ENCODE measurements at regions not wholly inside any gene's neighbourhood (a gene's known extent, or its start where the extent isn't known, plus 50 kb on each side); places are given as distances from the start of the nearest gene placed in this dataset.
"Not testable (repeated sequence)": the region's sequence is repeated elsewhere in the genome, so short reads cannot be mapped to it uniquely, and the experiment has no call there.

GRCh38 chr6:147651-148050, 144.6 kb upstream of the DUSP22 start:
- H3K27ac ChIP-seq; H3K4me1 ChIP-seq (replicated peaks in 1 of 2); ATAC-seq (replicated peaks in 6 of 8); in situ Hi-C loops (cut with MboI; ENCODE audit: low pct_unique_long_range_greater_than_20kb in 2 of 9, low sequenced_read_pairs in 9 of 9, unreplicated experiment in 9 of 9); H3K4me3 ChIP-seq: not testable (repeated sequence)
- WGBS, 10 experiments, result no CpG with 5 or more reads among the region's 5 CpGs

- in situ Hi-C loops (cut with MboI; ENCODE audit: low pct_unique_long_range_greater_than_20kb in 2 of 9, low sequenced_read_pairs in 9 of 9, unreplicated experiment in 9 of 9); H3K4me1 ChIP-seq (replicated peaks in 1 of 2); H3K4me3 ChIP-seq; H3K27ac ChIP-seq: not testable (repeated sequence)
- WGBS, 10 experiments, result 93% methylated on average over 3 of the region's 61 CpGs; no CpG with 5 or more reads in 9 of the 10 experiments
- peak in 5 of 8 experiments; percentile 19 to 77 (median 50) for ATAC-seq (replicated peaks in 6 of 8)
These were observed 144.0 kb upstream of the DUSP22 start for GRCh38 chr6:148051-148984.

- ATAC-seq (replicated peaks in 6 of 8); H3K4me1 ChIP-seq (replicated peaks in 1 of 2); H3K27ac ChIP-seq; in situ Hi-C loops (cut with MboI; ENCODE audit: low pct_unique_long_range_greater_than_20kb in 2 of 9, low sequenced_read_pairs in 9 of 9, unreplicated experiment in 9 of 9); H3K4me3 ChIP-seq: not testable (repeated sequence)
- 0 to 94% (median 63%) methylated on average over 1 of the region's 1 CpG for WGBS, 10 experiments
These were observed 142.1 kb upstream of the DUSP22 start for GRCh38 chr6:150147-150546.

- H3K27ac ChIP-seq; H3K4me1 ChIP-seq (replicated peaks in 1 of 2); in situ Hi-C loops (cut with MboI; ENCODE audit: low pct_unique_long_range_greater_than_20kb in 2 of 9, low sequenced_read_pairs in 9 of 9, unreplicated experiment in 9 of 9); ATAC-seq (replicated peaks in 6 of 8); H3K4me3 ChIP-seq: not testable (repeated sequence)
- WGBS, 10 experiments, result 41 to 94% (median 81%) methylated on average over 2 to 3 of the region's 3 CpGs; no CpG with 5 or more reads in 3 of the 10 experiments
These were observed 139.9 kb upstream of the DUSP22 start for GRCh38 chr6:152436-152835.

GRCh38 chr6:153026-153425, 139.3 kb upstream of the DUSP22 start:
- in situ Hi-C loops (cut with MboI; ENCODE audit: low pct_unique_long_range_greater_than_20kb in 2 of 9, low sequenced_read_pairs in 9 of 9, unreplicated experiment in 9 of 9); H3K4me1 ChIP-seq (replicated peaks in 1 of 2); H3K4me3 ChIP-seq; H3K27ac ChIP-seq; ATAC-seq (replicated peaks in 6 of 8): not testable (repeated sequence)
- WGBS, 10 experiments, result 0 to 75% (median 11%) methylated on average over 1 to 2 of the region's 2 CpGs

- not testable (repeated sequence) for H3K4me3 ChIP-seq
These were observed 138.4 kb upstream of the DUSP22 start for GRCh38 chr6:153867-154266.

GRCh38 chr6:154321-155092, 137.8 kb upstream of the DUSP22 start:
- H3K27ac ChIP-seq; in situ Hi-C loops (cut with MboI; ENCODE audit: low pct_unique_long_range_greater_than_20kb in 2 of 9, low sequenced_read_pairs in 9 of 9, unreplicated experiment in 9 of 9); H3K4me1 ChIP-seq (replicated peaks in 1 of 2); H3K4me3 ChIP-seq; ATAC-seq (replicated peaks in 6 of 8): not testable (repeated sequence)
- 0 to 100% (median 62%) methylated on average over 2 to 9 of the region's 9 CpGs; no CpG with 5 or more reads in 1 of the 10 experiments for WGBS, 10 experiments

More at GRCh38 chr6:153867-154266, 138.4 kb upstream of the DUSP22 start:
- ATAC-seq (replicated peaks in 6 of 8), result peak in 2 of 8 experiments; percentile 25 to 45
- 0 to 83% (median 59%) methylated on average over 1 to 3 of the region's 3 CpGs; no CpG with 5 or more reads in 3 of the 10 experiments for WGBS, 10 experiments
- H3K4me1 ChIP-seq (replicated peaks in 1 of 2); in situ Hi-C loops (cut with MboI; ENCODE audit: low pct_unique_long_range_greater_than_20kb in 2 of 9, low sequenced_read_pairs in 9 of 9, unreplicated experiment in 9 of 9); H3K27ac ChIP-seq: not testable (repeated sequence)

- no peak overlapping the region for H3K27ac ChIP-seq
- in situ Hi-C loops (cut with MboI; ENCODE audit: low pct_unique_long_range_greater_than_20kb in 2 of 9, low sequenced_read_pairs in 9 of 9, unreplicated experiment in 9 of 9), result no loop called here
- WGBS, 10 experiments, result 0 to 80% (median 55%) methylated on average over 1 to 5 of the region's 5 CpGs; no CpG with 5 or more reads in 4 of the 10 experiments
- no peaks in the 10 kb centered on the region for H3K4me1 ChIP-seq (replicated peaks in 1 of 2)
- no peak for ATAC-seq (replicated peaks in 6 of 8)
- no peak overlapping the region for H3K4me3 ChIP-seq
These were observed 136.3 kb upstream of the DUSP22 start for GRCh38 chr6:156010-156409.

- ATAC-seq (replicated peaks in 6 of 8); H3K4me1 ChIP-seq (replicated peaks in 1 of 2); H3K4me3 ChIP-seq; H3K27ac ChIP-seq; in situ Hi-C loops (cut with MboI; ENCODE audit: low pct_unique_long_range_greater_than_20kb in 2 of 9, low sequenced_read_pairs in 9 of 9, unreplicated experiment in 9 of 9): not testable (repeated sequence)
- 17 to 93% (median 67%) methylated on average over 1 to 4 of the region's 4 CpGs; no CpG with 5 or more reads in 3 of the 10 experiments for WGBS, 10 experiments
These were observed 135.7 kb upstream of the DUSP22 start for GRCh38 chr6:156441-157140.

- H3K27ac ChIP-seq; in situ Hi-C loops (cut with MboI; ENCODE audit: low pct_unique_long_range_greater_than_20kb in 2 of 9, low sequenced_read_pairs in 9 of 9, unreplicated experiment in 9 of 9); ATAC-seq (replicated peaks in 6 of 8); H3K4me1 ChIP-seq (replicated peaks in 1 of 2); H3K4me3 ChIP-seq: not testable (repeated sequence)
- WGBS, 10 experiments, result 0 to 86% (median 23%) methylated on average over 2 to 4 of the region's 4 CpGs; no CpG with 5 or more reads in 1 of the 10 experiments
These were observed 135.1 kb upstream of the DUSP22 start for GRCh38 chr6:157176-157575.

GRCh38 chr6:161657-162056, 130.6 kb upstream of the DUSP22 start:
- in situ Hi-C loops (cut with MboI; ENCODE audit: low pct_unique_long_range_greater_than_20kb in 2 of 9, low sequenced_read_pairs in 9 of 9, unreplicated experiment in 9 of 9); ATAC-seq (replicated peaks in 6 of 8); H3K27ac ChIP-seq; H3K4me1 ChIP-seq (replicated peaks in 1 of 2); H3K4me3 ChIP-seq: not testable (repeated sequence)
- 80 to 100% methylated on average over 1 of the region's 2 CpGs; no CpG with 5 or more reads in 8 of the 10 experiments for WGBS, 10 experiments

GRCh38 chr6:164720-165119, 127.6 kb upstream of the DUSP22 start:
- 20 to 100% (median 55%) methylated on average over 1 to 6 of the region's 7 CpGs; no CpG with 5 or more reads in 2 of the 10 experiments for WGBS, 10 experiments
- in situ Hi-C loops (cut with MboI; ENCODE audit: low pct_unique_long_range_greater_than_20kb in 2 of 9, low sequenced_read_pairs in 9 of 9, unreplicated experiment in 9 of 9), result no loop called here
- Histone ChIP-seq H3K4me3 (no peak overlapping the region), H3K27ac (no peak overlapping the region), H3K4me1 (replicated peaks in 1 of 2) (no peaks in the 10 kb centered on the region)
- no peak for ATAC-seq (replicated peaks in 6 of 8)

Data from motor neuron (in vitro differentiated cells).